DMS153 (cell line): ENCODE measurements at regions not wholly inside any gene's neighbourhood (a gene's known extent, or its start where the extent isn't known, plus 50 kb on each side); places are given as distances from the start of the nearest gene placed in this dataset.

Source experiments
- DNase-seq: peaks from one replicate; lab custom pipeline; 2025; lab: John Stamatoyannopoulos, UW

DNA sequence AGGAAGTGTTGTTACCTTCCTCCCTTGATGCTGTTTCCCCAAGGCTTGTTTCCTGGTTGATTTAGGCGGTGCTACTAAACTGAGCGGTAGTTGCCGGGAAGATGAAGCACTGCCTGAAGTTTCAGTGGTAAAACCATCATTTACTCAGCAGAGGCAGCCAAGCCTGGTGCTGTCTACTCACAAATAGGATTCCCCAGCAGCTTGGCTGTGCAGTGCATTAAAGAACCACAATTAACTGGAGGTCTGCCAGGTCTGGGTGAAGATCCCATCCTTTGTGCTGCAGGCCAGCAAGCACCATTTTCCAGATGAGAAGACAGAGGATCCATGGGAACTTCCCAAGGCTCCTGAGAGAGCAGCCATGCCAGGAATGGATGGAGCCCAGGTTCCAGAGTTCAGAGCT lies 231.9 kb upstream of the E2F8 start:
- peak; percentile 29 for DNase-seq

GRCh38 chr11:19467904-19468303 lies 227.2 kb upstream of the E2F8 start:
- no peak for DNase-seq

GRCh38 chr11:19466314-19466713 lies 225.6 kb upstream of the E2F8 start:
- no peak for DNase-seq

- DNase-seq = no peak
Observed at GRCh38 chr11:19463976-19464375, 223.2 kb upstream of the E2F8 start.

DNA sequence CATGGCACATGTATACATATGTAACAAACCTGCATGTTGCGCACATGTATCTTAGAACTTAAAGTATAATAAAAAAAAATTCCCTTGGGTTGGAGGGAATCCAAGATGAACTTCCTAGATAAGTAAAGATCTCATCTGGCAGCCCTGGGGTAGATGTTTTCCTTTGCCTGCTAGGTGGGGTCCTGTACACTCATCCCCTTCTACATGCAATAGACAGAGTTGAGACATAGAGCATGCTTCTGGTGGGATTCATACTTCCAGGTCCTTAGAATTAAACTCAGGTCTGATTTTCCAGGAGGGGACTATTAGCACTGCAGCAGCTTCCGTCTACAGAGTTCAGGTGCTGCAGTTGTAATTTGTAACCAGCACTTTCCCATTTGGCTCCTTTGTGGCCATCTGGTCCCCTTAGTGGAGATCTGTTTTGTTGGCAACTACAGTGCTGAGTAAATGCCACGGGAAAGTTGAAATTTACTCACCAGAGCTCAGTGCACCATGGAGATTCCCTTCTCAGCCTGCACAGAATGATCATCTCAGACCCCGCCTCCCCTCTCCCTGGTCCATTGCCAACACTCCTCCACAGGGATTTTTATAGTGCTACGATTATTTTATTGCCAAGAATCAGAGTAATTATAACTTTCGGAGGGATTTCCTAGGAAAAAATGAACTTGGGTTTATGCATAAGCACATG lies 220.1 kb upstream of the E2F8 start:
- DNase-seq = no peak

DNA sequence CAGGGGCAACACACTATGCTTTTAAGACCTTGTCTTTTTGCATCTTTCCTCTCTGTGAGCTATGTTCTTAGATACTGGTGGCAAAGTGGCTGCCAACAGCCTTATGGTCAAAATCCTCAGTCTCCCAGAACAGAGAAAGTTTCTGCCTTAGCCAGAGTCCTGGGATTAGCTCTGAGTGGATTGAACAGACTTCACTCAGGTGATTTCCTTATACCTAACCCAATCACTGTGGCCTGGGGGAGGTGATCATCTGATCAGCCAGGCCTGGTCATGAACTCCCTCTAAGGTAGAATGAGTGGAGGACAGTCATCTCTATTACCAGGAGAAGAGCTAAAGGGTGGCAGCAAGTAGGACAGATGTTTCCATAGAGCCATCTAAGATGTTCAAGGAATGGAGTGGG lies 218.5 kb upstream of the E2F8 start:
- no peak for DNase-seq

- no peak for DNase-seq
Observed at GRCh38 chr11:19458721-19459120, 218.0 kb upstream of the E2F8 start.

GRCh38 chr11:19458231-19458630 lies 217.5 kb upstream of the E2F8 start:
- DNase-seq = no peak

- DNase-seq = no peak
Observed at GRCh38 chr11:19455731-19456130, 215.0 kb upstream of the E2F8 start.

- no peak for DNase-seq
Observed at GRCh38 chr11:19453651-19454257, 213.0 kb upstream of the E2F8 start.

DNA sequence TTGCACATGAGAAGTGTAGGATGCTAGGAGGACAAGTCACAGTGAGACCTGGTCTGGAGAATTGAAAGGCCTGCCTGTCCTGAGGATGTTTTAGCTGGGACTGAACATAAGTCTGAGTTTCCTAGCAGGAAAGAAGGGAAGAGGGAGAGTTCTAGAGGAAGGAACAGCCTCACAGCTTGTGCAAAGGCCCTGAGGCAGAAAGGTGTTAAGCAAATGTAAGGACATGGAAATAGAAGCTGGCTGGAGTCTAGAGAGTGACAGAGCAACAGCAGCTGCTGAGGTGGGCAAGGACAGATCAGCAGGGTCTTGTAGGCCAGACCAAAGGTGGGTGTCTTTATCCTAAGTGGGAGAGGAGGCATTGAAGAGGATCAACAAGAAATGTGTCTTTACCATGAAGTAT lies 210.9 kb upstream of the E2F8 start:
- DNase-seq = no peak

DNA sequence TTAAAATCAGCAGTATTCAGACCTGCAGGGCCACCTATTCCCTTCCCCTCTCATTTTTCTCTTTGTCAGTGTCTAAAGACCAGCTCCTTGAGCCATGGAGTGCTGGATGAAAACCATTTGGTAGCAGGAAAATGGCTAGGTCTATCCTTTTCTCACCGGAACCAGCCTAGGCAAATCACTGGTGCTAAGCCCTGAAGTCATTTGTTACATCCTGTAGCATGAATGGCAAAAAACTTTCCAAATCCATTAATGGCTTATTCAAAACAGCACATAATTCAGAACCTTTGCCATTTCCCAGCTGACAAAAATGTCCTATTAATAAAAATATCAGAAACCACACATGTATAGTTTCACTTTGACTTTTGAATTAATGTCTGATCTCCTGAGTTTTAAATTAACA lies 209.5 kb upstream of the E2F8 start:
- DNase-seq = no peak

GRCh38 chr11:19448651-19449050 lies 207.9 kb upstream of the E2F8 start:
- DNase-seq = no peak

DNA sequence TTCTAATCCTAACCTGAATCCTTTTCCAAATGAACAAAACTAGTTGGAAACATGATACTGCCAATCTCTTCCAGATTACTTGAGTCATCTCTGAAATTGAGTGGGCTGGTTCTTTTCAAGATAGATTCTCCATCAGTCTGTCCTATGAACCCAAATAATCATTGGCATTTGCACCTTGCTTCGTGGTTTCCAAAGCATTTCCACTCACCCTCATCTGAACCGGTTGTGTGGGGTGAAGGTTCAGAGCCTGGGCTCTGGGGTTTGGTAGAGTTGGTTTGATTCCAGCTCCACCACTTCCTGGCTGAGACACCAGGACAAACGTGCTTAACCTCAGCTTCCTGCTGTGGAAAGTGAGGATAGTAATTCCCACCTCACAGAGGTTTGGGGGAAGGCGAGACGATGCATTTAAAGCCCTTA lies 206.4 kb upstream of the E2F8 start:
- DNase-seq = no peak

DNA sequence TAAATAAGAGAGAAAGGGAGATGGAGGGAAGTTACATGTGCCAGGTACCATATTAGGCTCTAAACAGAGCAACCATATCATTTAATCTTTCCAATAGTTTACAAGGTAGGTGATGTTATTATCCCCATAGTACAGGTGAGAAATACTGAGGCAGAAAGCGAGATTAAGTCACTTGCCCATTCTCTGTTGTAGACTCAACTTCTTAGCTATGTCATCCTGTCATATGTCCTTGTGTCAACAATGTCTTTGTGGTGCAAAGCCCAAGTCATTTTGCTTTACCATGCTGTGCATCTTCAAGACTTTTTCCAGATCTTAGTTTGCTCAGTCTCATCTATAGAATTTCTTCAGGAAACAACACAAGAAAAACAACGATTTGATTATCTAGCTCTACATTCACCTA lies 205.0 kb upstream of the E2F8 start:
- no peak for DNase-seq

- DNase-seq = no peak
Observed at GRCh38 chr11:19444231-19444630, 203.5 kb upstream of the E2F8 start.

DNA sequence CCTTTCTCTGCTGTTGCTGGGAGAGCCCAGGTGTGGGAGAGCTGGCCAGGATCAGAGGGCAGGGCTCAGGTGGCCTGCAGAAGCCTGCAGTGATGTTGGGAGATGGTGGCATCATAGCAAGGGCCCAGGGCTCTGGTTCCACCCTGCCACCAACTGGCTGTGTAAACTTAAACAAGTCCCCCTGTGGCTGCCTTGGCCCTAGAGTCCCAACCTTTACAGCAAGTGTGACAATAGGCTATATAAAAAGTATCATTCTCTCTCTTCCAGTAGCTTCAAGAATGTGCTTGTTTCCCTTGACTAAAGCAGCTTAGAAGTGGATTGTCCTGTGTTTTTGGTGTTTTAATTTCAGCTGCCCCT lies 201.8 kb upstream of the E2F8 start:
- no peak for DNase-seq

- DNase-seq = peak; percentile 58
Observed at GRCh38 chr11:19441752-19442553, 201.2 kb upstream of the E2F8 start.

GRCh38 chr11:19441288-19441687 lies 200.5 kb upstream of the E2F8 start:
- no peak for DNase-seq

DNA sequence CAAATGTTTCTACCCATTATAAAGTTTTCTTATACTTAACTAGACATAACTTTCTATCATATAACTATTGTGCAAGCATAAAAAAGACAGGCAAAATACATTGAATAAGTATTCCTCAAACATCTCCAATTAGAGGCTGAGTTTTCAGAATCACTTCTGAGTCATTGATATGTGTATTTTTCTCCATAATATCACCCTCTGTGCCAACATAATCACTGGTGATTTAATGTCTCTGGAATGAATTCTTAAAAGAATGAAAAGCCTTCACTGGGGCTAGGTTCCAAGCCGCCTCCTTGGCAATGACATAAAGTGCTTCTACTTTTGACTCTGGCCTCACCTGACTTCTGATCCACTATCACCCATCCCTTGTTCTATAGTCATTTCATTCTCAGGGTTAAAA lies 197.0 kb upstream of the E2F8 start:
- no peak for DNase-seq

DNA sequence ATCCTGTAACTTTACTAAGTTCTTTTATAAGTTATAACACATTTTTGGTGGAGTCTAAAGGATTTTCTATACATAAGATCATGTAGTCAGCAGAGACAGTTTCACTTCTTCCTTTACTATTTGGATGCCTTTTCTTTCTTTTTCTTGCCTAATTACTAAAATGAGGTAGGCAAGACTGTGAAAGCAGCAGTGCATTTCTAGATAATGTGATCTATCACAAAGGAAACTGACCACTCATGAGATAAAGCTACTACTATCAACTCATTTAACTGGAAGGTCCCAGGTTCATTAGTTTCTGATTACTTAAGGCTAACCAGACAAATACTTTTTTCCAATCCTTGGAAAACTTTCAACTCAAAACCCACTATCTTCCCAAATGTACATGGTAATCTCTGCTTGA lies 196.2 kb upstream of the E2F8 start:
- no peak for DNase-seq

GRCh38 chr11:19435306-19435989 lies 194.7 kb upstream of the E2F8 start:
- no peak for DNase-seq

DNA sequence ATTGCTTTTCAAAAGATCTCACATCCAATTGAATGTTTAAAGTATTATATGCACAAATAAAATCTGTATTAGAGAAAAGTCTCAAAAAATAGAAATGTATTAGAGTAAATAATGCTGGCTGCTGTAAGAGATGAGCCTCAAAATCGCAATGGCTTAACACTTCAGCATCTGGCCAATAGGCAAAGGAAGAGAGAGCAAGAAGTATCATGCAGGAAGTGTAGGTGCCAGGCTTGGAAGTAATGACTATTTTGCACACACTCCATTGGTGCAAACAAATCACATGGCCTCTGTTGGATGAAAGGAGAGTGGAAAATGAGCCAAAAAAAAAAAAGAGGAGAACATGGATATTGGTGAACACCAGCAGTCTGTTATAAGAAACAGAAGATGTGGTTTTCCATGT lies 193.0 kb upstream of the E2F8 start:
- no peak for DNase-seq
